ENCODE measurements at regions not wholly inside any gene's neighbourhood (a gene's known extent, or its start where the extent isn't known, plus 50 kb on each side); places are given as distances from the start of the nearest gene placed in this dataset.

DNA sequence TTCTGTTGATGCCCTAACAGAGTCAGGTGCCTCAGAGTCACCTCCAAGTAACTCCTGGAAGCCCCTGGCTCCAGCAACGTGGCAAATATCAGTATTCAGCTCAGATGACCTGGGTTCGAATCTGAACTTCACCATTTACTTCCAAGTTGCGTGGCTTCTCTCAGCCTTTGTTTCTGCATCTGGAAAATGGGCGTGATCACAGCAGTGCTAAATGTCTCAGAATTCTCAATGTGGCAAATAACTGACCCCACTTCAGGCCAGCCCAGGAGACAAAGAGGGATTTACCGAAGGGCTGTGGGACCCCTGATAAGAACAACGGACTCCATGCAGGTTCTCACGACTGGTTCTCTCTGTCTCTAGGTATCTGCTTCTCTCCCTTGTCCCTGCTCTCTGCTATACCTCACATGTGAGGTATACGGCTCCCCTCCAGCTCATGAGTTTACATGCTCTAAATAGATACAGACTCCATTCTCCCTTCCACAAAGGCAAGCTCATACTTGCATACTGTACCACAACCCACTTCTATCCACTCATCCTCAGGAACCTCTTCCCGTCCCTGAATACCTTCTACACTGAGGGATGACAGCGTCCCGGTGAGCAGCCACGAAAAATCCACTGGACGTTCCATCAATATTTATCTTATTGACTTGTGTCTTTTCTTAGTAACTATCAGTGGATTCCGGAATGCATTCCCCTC lies 84.1 kb downstream of the SNX5 start:
- Histone ChIP-seq H3K9ac (ENCODE audit: low read depth, low read length) (no peak overlapping the region), H3K9me3 (ENCODE audit: insufficient read depth, low read length, severe bottlenecking) (no peaks in the 10 kb centered on the region), H3K79me2 (ENCODE audit: insufficient read depth, low read length) (no peaks in the 10 kb centered on the region), H3K4me2 (ENCODE audit: insufficient read depth, low read length) (no peak overlapping the region), H4K20me1 (ENCODE audit: insufficient read depth, low read length) (0 out of 2 replicates have a peak, but pooled peaks cover 4% of the 10 kb centered on the region), H3K27me3 (ENCODE audit: insufficient read depth, low read length, poor library complexity) (no peaks in the 10 kb centered on the region), H3K36me3 (ENCODE audit: insufficient read depth, low read length) (no peaks in the 10 kb centered on the region), H2AFZ (ENCODE audit: low read depth, low read length) (no peak overlapping the region), H3K4me1 (ENCODE audit: insufficient read depth, low read length) (no peaks in the 10 kb centered on the region), H3K4me3 (ENCODE audit: low read depth in 1 of 2, low read length in 2 of 2) (no peak overlapping the region), H3K27ac (ENCODE audit: low read length) (no peak overlapping the region)
- TF ChIP-seq, protein P1, sequence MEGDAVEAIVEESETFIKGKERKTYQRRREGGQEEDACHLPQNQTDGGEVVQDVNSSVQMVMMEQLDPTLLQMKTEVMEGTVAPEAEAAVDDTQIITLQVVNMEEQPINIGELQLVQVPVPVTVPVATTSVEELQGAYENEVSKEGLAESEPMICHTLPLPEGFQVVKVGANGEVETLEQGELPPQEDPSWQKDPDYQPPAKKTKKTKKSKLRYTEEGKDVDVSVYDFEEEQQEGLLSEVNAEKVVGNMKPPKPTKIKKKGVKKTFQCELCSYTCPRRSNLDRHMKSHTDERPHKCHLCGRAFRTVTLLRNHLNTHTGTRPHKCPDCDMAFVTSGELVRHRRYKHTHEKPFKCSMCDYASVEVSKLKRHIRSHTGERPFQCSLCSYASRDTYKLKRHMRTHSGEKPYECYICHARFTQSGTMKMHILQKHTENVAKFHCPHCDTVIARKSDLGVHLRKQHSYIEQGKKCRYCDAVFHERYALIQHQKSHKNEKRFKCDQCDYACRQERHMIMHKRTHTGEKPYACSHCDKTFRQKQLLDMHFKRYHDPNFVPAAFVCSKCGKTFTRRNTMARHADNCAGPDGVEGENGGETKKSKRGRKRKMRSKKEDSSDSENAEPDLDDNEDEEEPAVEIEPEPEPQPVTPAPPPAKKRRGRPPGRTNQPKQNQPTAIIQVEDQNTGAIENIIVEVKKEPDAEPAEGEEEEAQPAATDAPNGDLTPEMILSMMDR (IDR thresholded peaks at IDR 0.05; ENCODE audit: borderline replicate concordance, extremely low read depth, low read length, poor library complexity, severe bottlenecking): no peak
- no peak for TF ChIP-seq EZH2 (IDR thresholded peaks at IDR 0.05; ENCODE audit: borderline replicate concordance, low read depth, low read length, severe bottlenecking)
- DNase-seq (no peak), ATAC-seq (ENCODE audit: insufficient read depth, low read depth) (no peak)

DNA sequence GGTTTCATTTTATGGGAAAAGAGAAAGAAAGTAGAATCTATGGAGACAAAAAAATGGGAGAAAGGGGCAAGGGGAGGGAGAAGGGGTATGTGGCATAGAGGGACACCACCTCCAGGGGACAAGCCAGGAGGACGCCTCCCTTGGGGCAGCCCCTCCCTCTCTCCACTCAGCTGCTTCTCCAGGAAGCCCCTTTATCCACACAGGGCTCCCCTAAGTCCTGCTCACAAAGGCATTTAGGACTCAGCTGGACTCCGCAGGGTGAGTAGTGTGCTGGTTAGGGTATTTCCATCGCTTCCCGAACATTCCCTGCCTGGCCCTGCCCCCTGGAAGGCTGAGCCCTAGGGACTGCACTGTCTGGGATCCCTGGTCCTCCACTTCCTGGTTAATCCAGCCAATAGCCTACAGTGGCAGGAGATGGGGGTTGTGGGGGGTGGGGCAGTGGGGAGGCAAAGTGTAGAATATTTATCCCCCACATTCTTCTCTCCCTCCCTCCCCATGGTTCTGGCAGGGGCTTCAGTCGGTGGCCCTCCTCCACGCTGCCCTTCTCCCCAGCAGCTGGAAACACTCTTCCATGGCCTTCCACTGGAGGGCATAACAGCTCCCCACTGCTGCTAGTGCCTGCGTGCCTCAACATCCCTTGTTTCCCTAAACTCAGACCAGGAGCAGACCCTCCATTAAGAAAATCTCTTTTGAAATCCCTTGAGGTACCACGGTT lies 84.8 kb downstream of the SNX5 start:
- DNase-seq (no peak), ATAC-seq (ENCODE audit: insufficient read depth, low read depth) (no peak)
- Histone ChIP-seq H3K79me2 (ENCODE audit: insufficient read depth, low read length) (no peaks in the 10 kb centered on the region), H3K36me3 (ENCODE audit: insufficient read depth, low read length) (no peaks in the 10 kb centered on the region), H3K4me3 (ENCODE audit: low read depth in 1 of 2, low read length in 2 of 2) (no peak overlapping the region), H4K20me1 (ENCODE audit: insufficient read depth, low read length) (0 out of 2 replicates have a peak, but pooled peaks cover 4% of the 10 kb centered on the region), H3K4me1 (ENCODE audit: insufficient read depth, low read length) (no peaks in the 10 kb centered on the region), H3K27ac (ENCODE audit: low read length) (no peak overlapping the region), H3K4me2 (ENCODE audit: insufficient read depth, low read length) (no peak overlapping the region), H3K9ac (ENCODE audit: low read depth, low read length) (no peak overlapping the region), H2AFZ (ENCODE audit: low read depth, low read length) (no peak overlapping the region), H3K9me3 (ENCODE audit: insufficient read depth, low read length, severe bottlenecking) (no peaks in the 10 kb centered on the region), H3K27me3 (ENCODE audit: insufficient read depth, low read length, poor library complexity) (peaks cover 4% of the 10 kb centered on the region)
- no peak for TF ChIP-seq EZH2 (IDR thresholded peaks at IDR 0.05; ENCODE audit: borderline replicate concordance, low read depth, low read length, severe bottlenecking)
- TF ChIP-seq, protein P1 (IDR thresholded peaks at IDR 0.05; ENCODE audit: borderline replicate concordance, extremely low read depth, low read length, poor library complexity, severe bottlenecking): no peak

DNA sequence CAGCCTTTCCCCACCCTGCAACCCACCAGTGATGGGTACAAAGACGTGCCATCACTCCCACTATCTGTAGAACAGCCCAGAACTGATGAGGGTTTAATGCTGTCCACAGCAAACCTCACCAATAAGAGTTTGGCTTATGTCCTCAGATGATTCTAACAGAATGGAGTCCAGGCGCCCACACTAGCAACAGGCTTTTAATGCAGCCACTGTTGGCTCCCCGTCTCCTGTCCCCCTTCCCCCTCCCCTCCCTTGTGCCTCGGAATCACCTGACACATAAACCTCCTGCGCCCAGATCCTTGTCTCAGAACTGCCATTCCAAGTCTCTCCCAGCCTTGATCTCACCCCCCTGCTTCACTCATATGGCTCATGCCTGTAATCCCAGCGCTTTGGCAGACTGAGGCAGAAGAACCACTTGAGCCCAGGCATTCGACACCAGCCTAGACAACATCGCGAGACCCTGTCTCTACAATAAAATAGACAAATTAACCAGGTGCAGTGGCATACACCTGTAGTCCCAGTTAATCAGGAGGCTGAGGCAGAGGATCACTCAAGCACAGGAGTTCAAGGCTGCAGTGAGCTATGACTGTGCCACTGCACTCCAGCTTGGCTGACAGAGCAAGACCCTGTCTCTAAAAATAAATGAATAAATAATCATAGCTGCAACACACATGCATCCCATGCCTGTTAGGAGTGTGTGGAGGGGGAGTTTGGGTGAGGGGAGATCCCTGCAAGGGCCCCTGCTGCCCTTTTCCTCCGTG lies 85.6 kb downstream of the SNX5 start:
- no peaks in the 10 kb centered on the region for H3K36me3 ChIP-seq (ENCODE audit: insufficient read depth, low read length)
- no peak overlapping the region for H3K4me2 ChIP-seq (ENCODE audit: insufficient read depth, low read length)
- no peaks in the 10 kb centered on the region for H3K9me3 ChIP-seq (ENCODE audit: insufficient read depth, low read length, severe bottlenecking)
- H3K27me3 ChIP-seq (ENCODE audit: insufficient read depth, low read length, poor library complexity): peaks cover 12% of the 10 kb centered on the region
- no peak overlapping the region for H3K9ac ChIP-seq (ENCODE audit: low read depth, low read length)
- no peak overlapping the region for H2AFZ ChIP-seq (ENCODE audit: low read depth, low read length)
- no peak for DNase-seq
- ATAC-seq (ENCODE audit: insufficient read depth, low read depth): no peak
- H4K20me1 ChIP-seq (ENCODE audit: insufficient read depth, low read length): 0 out of 2 replicates have a peak, but pooled peaks cover 4% of the 10 kb centered on the region
- H3K4me1 ChIP-seq (ENCODE audit: insufficient read depth, low read length): no peaks in the 10 kb centered on the region
- no peak for TF ChIP-seq EZH2 (IDR thresholded peaks at IDR 0.05; ENCODE audit: borderline replicate concordance, low read depth, low read length, severe bottlenecking)
- TF ChIP-seq, protein P1 (IDR thresholded peaks at IDR 0.05; ENCODE audit: borderline replicate concordance, extremely low read depth, low read length, poor library complexity, severe bottlenecking): no peak
- no peak overlapping the region for H3K4me3 ChIP-seq (ENCODE audit: low read depth in 1 of 2, low read length in 2 of 2)
- no peaks in the 10 kb centered on the region for H3K79me2 ChIP-seq (ENCODE audit: insufficient read depth, low read length)
- no peak overlapping the region for H3K27ac ChIP-seq (ENCODE audit: low read length)

All from DND-41 (cell line).